ENCODE measurements at regions not wholly inside any gene's neighbourhood (a gene's known extent, or its start where the extent isn't known, plus 50 kb on each side); places are given as distances from the start of the nearest gene placed in this dataset.

DNA sequence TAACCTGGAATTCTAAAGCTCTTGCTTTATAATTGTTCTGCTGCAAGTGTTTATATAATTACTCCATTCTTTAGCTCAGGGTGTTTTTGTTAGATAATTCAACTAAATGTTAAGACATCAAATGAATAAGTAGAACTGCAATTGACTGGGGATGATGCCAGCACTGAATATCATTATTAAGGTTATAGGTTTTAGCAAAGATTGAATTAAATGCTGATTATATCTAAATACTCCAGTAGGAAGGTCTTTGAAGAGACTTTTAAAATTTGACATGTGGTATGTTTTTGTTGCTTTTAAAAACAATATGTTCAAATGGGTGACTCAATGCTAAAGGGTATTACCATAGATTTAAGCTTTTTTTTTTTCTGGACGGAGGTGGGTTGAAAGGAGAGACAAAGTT is 170.1 kb upstream of the THUMPD2 start:
- TF ChIP-seq POLR2AphosphoS5 (IDR thresholded peaks at IDR 0.05) (no peak), POLR2A (IDR thresholded peaks at IDR 0.05) (no peak)
